ENCODE measurements at regions not wholly inside any gene's neighbourhood (a gene's known extent, or its start where the extent isn't known, plus 50 kb on each side); places are given as distances from the start of the nearest gene placed in this dataset.

GRCh38 chr4:99710020-99710419 lies 52.4 kb upstream of the C4orf54 start:
- H3K9me3 ChIP-seq: no peaks in the 10 kb centered on the region
- DNase-seq (ENCODE audit: low spot score) (no peak), ATAC-seq (ENCODE audit: insufficient number of reproducible peaks, low FRiP score, low read depth) (no peak)
- H3K4me3 ChIP-seq: no peak overlapping the region
- H3K27me3 ChIP-seq (replicated peaks; ENCODE audit: insufficient read depth): no peaks in the 10 kb centered on the region
- no peak for TF ChIP-seq CTCF (IDR thresholded peaks at IDR 0.05)
- H3K27ac ChIP-seq: no peak overlapping the region
- H3K4me1 ChIP-seq (ENCODE audit: control insufficient read depth in 1 of 2, low read depth in 2 of 2): no peaks in the 10 kb centered on the region
- H3K36me3 ChIP-seq: no peaks in the 10 kb centered on the region

- H3K36me3 ChIP-seq: no peaks in the 10 kb centered on the region
- no peak for DNase-seq (ENCODE audit: low spot score)
- H3K9me3 ChIP-seq: no peaks in the 10 kb centered on the region
- H3K4me3 ChIP-seq: no peak overlapping the region
- ATAC-seq (ENCODE audit: insufficient number of reproducible peaks, low FRiP score, low read depth): no peak
- no peak for TF ChIP-seq CTCF (IDR thresholded peaks at IDR 0.05)
- H3K27ac ChIP-seq: no peak overlapping the region
- H3K27me3 ChIP-seq (replicated peaks; ENCODE audit: insufficient read depth): no peaks in the 10 kb centered on the region
- no peaks in the 10 kb centered on the region for H3K4me1 ChIP-seq (ENCODE audit: control insufficient read depth in 1 of 2, low read depth in 2 of 2)
Observed at GRCh38 chr4:99708551-99708950, 50.9 kb upstream of the C4orf54 start.

Measured in thoracic aorta (tissue), 2 donors.